Gastrocnemius medialis (tissue), 4 donors: ENCODE measurements at regions not wholly inside any gene's neighbourhood (a gene's known extent, or its start where the extent isn't known, plus 50 kb on each side); places are given as distances from the start of the nearest gene placed in this dataset.

ENCODE experiments used
- CTCF ChIP-seq, 5 experiments: fragments of 450-650 bp in 3 of 5; fragments of 200-600 bp in 2 of 5; sonication (generic) in 2 of 5; IDR thresholded peaks in 4 of 5; conservative IDR thresholded peaks in 1 of 5; 1 replicate in 4 of 5; 2 replicates in 1 of 5; pipeline ENCODE4 v1.5.1; 2016 to 2019; ENCODE audit warnings: antibody characterized with exemption in 5 of 5, mild to moderate bottlenecking in 3 of 5, moderate library complexity in 3 of 5
- POLR2A ChIP-seq, 2 donors: fragments of 450-650 bp; IDR thresholded peaks; one replicate each; pipeline ENCODE4 v1.6.1; 2017; ENCODE audit warnings: antibody characterized with exemption in 2 of 2, mild to moderate bottlenecking in 2 of 2, moderate library complexity in 2 of 2

GRCh38 chr2:138193416-138194213, 229.3 kb downstream of the HNMT start:
- TF ChIP-seq CTCF (IDR thresholded peaks at IDR 0.05 in 4 of 5, conservative IDR thresholded peaks at IDR 0.05 in 1 of 5), result no peak
- TF ChIP-seq POLR2A (IDR thresholded peaks at IDR 0.05), result no peak
